ENCODE measurements at regions not wholly inside any gene's neighbourhood (a gene's known extent, or its start where the extent isn't known, plus 50 kb on each side); places are given as distances from the start of the nearest gene placed in this dataset.
"Not testable (repeated sequence)": the region's sequence is repeated elsewhere in the genome, so short reads cannot be mapped to it uniquely, and the experiment has no call there.

- DNase-seq, result not testable (repeated sequence)
Observed at GRCh38 chr1:228796945-228797344, 61.7 kb downstream of the RHOU start.

- DNase-seq, result no peak
Observed at GRCh38 chr1:228798035-228798434, 62.8 kb downstream of the RHOU start.

GRCh38 chr1:228798548-228798947 lies 63.3 kb downstream of the RHOU start:
- DNase-seq, result no peak

GRCh38 chr1:228799924-228800323 lies 64.6 kb downstream of the RHOU start:
- DNase-seq, result no peak

- no peak for DNase-seq
Observed at GRCh38 chr1:228801068-228801467, 65.8 kb downstream of the RHOU start.

GRCh38 chr1:228802386-228803220 lies 67.3 kb downstream of the RHOU start:
- DNase-seq, result no peak

GRCh38 chr1:228803421-228803820 lies 68.1 kb downstream of the RHOU start:
- no peak for DNase-seq

- no peak for DNase-seq
Observed at GRCh38 chr1:228804173-228804572, 68.9 kb downstream of the RHOU start.

GRCh38 chr1:228804640-228805413 lies 69.5 kb downstream of the RHOU start:
- peak; percentile 69 for DNase-seq

GRCh38 chr1:228807904-228808605 lies 72.8 kb downstream of the RHOU start:
- no peak for DNase-seq

GRCh38 chr1:228809621-228810394 lies 74.5 kb downstream of the RHOU start:
- no peak for DNase-seq

- DNase-seq, result no peak
Observed at GRCh38 chr1:228810395-228810758, 75.1 kb downstream of the RHOU start.

- DNase-seq, result no peak
Observed at GRCh38 chr1:228810878-228811711, 75.8 kb downstream of the RHOU start.

- DNase-seq, result no peak
Observed at GRCh38 chr1:228811712-228812305, 76.5 kb downstream of the RHOU start.

GRCh38 chr1:228812961-228813360 lies 77.7 kb downstream of the RHOU start:
- DNase-seq, result no peak

GRCh38 chr1:228814176-228814575 lies 78.9 kb downstream of the RHOU start:
- no peak for DNase-seq

GRCh38 chr1:228818296-228818695 lies 83.0 kb downstream of the RHOU start:
- DNase-seq, result no peak

GRCh38 chr1:228818928-228819630 lies 83.8 kb downstream of the RHOU start:
- no peak for DNase-seq

GRCh38 chr1:228821252-228821651 lies 86.0 kb downstream of the RHOU start:
- no peak for DNase-seq

GRCh38 chr1:228823200-228823599 lies 87.9 kb downstream of the RHOU start:
- no peak for DNase-seq

- no peak for DNase-seq
Observed at GRCh38 chr1:228824366-228824765, 89.1 kb downstream of the RHOU start.
